ENCODE measurements at regions not wholly inside any gene's neighbourhood (a gene's known extent, or its start where the extent isn't known, plus 50 kb on each side); places are given as distances from the start of the nearest gene placed in this dataset.

- TF ChIP-seq SUZ12 (IDR thresholded peaks at IDR 0.05; ENCODE audit: extremely low read depth, insufficient read depth, insufficient read length): no peak
- no peak for TF ChIP-seq YY1 (IDR thresholded peaks at IDR 0.05; ENCODE audit: insufficient read depth, insufficient read length)
- TF ChIP-seq ZNF274 (IDR thresholded peaks at IDR 0.05; ENCODE audit: low read depth, low read length): no peak
Measured at GRCh38 chr10:8323428-8324054, 269.1 kb downstream of the GATA3 start.
